Transverse colon (tissue), 4 donors: ENCODE measurements at regions not wholly inside any gene's neighbourhood (a gene's known extent, or its start where the extent isn't known, plus 50 kb on each side); places are given as distances from the start of the nearest gene placed in this dataset.

Experiments
- CTCF ChIP-seq, 5 experiments: fragments of 200-600 bp in 3 of 5; fragments of 450-650 bp in 2 of 5; sonication (generic) in 3 of 5; IDR thresholded peaks; 1 replicate in 2 of 5; 2 replicates in 3 of 5; pipeline ENCODE4 v1.5.1; 2016 to 2017; ENCODE audit warnings: antibody characterized with exemption in 5 of 5, inconsistent platforms in 3 of 5, mild to moderate bottlenecking in 2 of 5, moderate library complexity in 1 of 5
- EP300 ChIP-seq: sonication (generic); formaldehyde crosslinking; IDR thresholded peaks from one replicate; pipeline ENCODE4 v1.6.1; 2017; ENCODE audit warnings: antibody characterized with exemption, low read depth
- POLR2AphosphoS5 ChIP-seq, 3 donors: sonication (generic); formaldehyde crosslinking; IDR thresholded peaks; one replicate each; pipeline ENCODE4 v1.6.1; 2016; ENCODE audit warnings: antibody characterized with exemption in 3 of 3

GRCh38 chrX:74369666-74370065, 51.6 kb upstream of the SLC16A2 start:
- TF ChIP-seq POLR2AphosphoS5 (IDR thresholded peaks at IDR 0.05) (no peak), CTCF (IDR thresholded peaks at IDR 0.05) (no peak), EP300 (no peak)
